Fibroblast of mammary gland (primary cell): ENCODE measurements at regions not wholly inside any gene's neighbourhood (a gene's known extent, or its start where the extent isn't known, plus 50 kb on each side); places are given as distances from the start of the nearest gene placed in this dataset.

Experiments
- DNase-seq: peaks from one replicate; pipeline ENCODE4 v3.0.0-alpha.2; 2010; ENCODE audit warnings: low read depth
- H3K4me3 ChIP-seq: 2 replicates; pipeline ENCODE4 v1.5.1; 2011; ENCODE audit warnings: low read depth, mild to moderate bottlenecking, low read length, moderate library complexity; ENCODE audit not compliant: control insufficient read depth
- TF ChIP-seq, protein P1 (sequence below): conservative IDR thresholded peaks from 2 replicates; pipeline ENCODE4 v1.5.1; 2011; ENCODE audit warnings: low read depth, low read length, inconsistent platforms; ENCODE audit not compliant: control insufficient read depth, insufficient read depth

DNA sequence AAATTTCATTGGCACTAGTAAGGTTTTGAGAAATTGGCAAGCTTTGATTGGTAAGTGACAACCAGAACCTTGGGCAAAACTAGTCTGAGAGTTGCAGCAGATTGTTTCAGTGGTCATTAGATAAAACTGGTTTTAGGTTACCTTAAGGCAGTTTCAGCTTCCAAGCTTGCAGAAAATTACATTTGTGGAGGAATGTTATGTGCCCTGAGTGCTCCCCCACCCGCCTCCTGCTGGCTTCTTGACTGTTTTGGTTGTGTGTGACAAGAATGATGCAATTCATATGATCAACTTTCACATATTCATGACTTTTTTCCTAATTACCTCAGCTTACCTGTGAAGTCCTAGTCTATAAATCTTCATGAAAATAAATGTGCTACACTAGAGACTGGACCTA is 599.5 kb upstream of the ZNF804A start:
- no peak for DNase-seq
- TF ChIP-seq, protein P1, sequence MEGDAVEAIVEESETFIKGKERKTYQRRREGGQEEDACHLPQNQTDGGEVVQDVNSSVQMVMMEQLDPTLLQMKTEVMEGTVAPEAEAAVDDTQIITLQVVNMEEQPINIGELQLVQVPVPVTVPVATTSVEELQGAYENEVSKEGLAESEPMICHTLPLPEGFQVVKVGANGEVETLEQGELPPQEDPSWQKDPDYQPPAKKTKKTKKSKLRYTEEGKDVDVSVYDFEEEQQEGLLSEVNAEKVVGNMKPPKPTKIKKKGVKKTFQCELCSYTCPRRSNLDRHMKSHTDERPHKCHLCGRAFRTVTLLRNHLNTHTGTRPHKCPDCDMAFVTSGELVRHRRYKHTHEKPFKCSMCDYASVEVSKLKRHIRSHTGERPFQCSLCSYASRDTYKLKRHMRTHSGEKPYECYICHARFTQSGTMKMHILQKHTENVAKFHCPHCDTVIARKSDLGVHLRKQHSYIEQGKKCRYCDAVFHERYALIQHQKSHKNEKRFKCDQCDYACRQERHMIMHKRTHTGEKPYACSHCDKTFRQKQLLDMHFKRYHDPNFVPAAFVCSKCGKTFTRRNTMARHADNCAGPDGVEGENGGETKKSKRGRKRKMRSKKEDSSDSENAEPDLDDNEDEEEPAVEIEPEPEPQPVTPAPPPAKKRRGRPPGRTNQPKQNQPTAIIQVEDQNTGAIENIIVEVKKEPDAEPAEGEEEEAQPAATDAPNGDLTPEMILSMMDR = no peak
- no peak overlapping the region for H3K4me3 ChIP-seq

DNA sequence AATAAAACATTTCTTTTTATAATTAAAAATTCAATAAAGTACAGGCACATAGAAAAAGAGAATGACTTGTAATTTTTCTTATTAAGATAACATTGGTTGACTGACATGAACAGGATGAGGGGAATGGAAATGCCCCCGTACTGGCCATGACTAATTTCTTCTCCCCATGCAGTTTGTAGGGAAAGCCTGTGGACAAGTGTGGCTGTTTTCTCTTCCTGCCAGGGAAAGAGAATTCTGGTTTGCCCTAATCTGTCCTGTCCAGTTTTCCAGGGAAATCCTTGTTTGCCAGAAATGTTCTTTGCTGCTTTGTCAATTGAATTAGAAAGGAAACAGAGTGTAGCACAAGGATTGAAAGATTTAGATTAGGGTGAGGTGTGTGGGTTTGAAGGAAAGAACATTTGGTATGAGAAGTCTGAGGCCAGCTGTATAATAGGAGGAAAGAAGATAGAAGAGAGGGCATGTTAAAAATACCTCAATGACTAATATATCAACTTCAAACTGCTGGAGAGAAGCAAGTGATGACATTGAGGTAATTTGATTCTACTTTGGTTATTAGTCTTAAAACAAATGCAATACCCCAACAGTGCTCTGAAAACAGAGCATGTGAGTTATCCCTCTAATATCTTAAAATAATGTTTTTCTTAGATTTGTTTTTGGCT is 593.9 kb upstream of the ZNF804A start:
- no peak overlapping the region for H3K4me3 ChIP-seq
- TF ChIP-seq, protein P1 = no peak
- DNase-seq = no peak

DNA sequence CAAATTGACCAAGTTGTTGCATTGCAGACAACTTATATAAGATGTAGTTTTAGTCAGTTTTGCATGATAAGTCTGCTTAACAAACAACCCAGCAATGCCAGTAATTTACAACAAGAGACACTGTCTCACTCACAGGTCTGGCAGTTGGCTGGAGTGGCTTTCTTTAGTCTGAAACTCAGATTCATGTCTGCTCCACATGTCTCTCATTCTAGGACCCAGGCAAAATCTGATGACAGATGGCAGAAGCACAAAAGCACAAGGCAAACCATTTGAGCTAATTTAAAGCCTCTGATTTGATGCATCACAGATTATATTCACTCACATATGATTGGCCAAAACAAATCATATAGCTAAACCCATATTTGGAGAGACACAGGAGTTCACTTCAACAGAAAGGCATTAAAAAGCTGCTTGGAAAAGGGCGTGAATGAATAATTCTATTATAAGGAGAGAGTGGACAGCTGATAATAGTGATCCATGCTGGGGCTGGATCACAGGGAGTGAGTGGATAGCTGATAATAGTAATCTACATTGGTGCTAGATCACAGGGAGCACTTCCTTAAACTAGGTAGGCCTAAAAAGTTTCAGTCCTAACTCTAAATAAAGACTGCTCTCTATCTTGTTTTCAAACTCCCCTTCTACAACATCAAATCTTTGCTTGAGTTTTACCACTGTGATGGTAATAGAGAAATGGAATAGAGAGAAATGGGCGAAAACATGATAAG is 593.2 kb upstream of the ZNF804A start:
- no peak overlapping the region for H3K4me3 ChIP-seq
- DNase-seq = no peak
- TF ChIP-seq, protein P1 = no peak

DNA sequence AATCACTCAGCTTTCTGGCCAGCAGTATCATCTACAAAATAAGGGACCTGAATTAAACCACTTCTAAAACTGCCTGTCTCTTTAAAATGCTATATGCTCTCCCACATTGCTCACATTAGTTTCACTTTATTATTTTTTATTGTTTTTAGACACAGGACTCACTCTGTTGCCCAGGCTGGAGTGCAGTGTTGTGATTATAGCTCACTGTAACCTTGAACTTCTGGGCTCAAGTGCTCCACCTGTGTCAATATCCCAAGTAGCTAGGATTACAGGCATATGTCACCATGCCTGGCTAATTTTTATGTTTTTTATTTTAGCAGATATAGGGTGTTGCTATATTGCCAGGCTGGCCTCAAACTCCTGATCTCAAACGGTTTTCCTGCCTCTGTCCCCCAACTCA is 591.3 kb upstream of the ZNF804A start:
- no peak overlapping the region for H3K4me3 ChIP-seq
- TF ChIP-seq, protein P1 = no peak
- no peak for DNase-seq

DNA sequence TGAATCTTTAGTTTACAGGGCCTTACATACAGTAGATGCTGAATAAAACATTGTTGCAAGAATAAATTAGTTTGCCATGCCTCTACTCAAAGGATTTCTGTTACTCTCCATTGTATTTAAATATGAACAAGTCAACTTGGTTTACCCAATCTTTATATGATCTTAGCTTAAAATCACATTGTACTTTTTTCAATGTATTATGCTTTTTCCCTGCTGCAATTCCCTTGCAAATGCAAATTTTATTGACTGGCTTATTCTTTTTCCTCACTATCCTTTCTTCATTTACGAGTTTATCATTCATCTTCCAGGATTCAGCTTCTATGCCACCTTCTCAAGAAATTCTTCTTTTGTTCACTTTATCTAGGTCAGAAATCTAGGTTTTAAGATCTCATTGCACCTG is 571.4 kb upstream of the ZNF804A start:
- H3K4me3 ChIP-seq = no peak overlapping the region
- DNase-seq = no peak
- TF ChIP-seq, protein P1 = no peak

DNA sequence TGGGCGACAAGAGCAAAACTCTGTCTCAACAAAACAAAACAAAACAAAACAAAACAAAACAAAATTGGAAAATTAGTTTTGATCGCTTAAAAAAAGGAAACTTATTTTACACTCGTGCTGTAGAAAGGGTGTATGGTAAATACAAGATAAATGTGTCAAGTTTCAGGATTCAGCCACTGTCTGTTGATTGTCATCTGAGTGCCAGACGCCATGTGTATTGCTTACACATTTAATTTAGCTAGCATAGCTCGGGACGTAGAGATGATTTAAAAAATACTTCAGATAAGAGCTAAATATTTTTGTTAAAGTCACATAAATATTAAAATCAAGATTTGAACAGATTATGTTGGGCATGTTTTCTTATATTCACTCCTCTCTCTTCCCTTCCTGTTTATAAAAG is 568.1 kb upstream of the ZNF804A start:
- H3K4me3 ChIP-seq = no peak overlapping the region
- TF ChIP-seq, protein P1 = no peak
- DNase-seq = no peak
